GM10266 (cell line): ENCODE measurements at regions not wholly inside any gene's neighbourhood (a gene's known extent, or its start where the extent isn't known, plus 50 kb on each side); places are given as distances from the start of the nearest gene placed in this dataset.

ENCODE experiments used
- DNase-seq: peaks from one replicate; pipeline ENCODE4 v3.0.0; 2012; ENCODE audit errors: extremely low spot score
- TF ChIP-seq, protein P1 (sequence below): IDR thresholded peaks from 2 replicates; pipeline ENCODE4 v1.5.1; 2012; ENCODE audit warnings: mild to moderate bottlenecking, low read depth; ENCODE audit not compliant: control insufficient read depth, insufficient read depth; ENCODE audit errors: missing control alignments

DNA sequence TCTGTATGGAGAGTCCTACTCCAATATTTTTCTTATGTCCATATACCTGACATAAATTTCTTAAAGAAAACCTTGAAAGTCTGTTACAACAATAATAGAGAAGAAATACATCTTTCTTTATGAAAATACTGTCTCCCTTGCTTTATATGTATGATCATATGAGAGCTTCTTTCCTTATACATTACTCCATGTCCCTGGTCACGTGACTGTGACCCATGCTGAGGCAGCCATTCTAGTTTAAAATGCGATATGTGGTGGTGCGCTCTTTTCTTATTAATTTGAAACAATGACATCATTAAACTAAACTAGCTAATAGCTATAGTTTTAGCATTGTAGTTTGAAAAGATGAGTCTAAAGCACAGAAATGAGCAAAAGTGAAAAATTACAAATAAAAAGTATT, 1120.3 kb upstream of the PRR20A start:
- no peak for DNase-seq

DNA sequence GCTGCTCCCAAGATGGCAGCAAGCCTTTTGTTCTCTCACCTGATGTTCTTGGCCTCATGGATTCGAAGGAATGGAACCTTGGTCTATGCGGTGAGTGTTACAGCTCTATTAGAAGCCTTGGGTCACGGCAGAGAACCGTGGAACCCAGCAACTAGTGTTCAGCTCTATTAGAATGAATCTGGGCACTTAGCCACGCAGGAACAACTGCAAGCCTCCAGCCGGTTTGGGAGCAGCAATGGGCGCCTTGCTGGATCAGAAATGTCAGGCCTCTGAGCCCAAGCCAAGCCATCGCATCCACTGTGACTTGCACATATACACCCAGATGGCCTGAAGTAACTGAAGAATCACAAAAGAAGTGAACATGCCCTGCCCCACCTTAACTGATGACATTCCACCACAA, 1100.7 kb upstream of the PRR20A start:
- TF ChIP-seq, protein P1, sequence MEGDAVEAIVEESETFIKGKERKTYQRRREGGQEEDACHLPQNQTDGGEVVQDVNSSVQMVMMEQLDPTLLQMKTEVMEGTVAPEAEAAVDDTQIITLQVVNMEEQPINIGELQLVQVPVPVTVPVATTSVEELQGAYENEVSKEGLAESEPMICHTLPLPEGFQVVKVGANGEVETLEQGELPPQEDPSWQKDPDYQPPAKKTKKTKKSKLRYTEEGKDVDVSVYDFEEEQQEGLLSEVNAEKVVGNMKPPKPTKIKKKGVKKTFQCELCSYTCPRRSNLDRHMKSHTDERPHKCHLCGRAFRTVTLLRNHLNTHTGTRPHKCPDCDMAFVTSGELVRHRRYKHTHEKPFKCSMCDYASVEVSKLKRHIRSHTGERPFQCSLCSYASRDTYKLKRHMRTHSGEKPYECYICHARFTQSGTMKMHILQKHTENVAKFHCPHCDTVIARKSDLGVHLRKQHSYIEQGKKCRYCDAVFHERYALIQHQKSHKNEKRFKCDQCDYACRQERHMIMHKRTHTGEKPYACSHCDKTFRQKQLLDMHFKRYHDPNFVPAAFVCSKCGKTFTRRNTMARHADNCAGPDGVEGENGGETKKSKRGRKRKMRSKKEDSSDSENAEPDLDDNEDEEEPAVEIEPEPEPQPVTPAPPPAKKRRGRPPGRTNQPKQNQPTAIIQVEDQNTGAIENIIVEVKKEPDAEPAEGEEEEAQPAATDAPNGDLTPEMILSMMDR, result no peak
- no peak for DNase-seq

More for the DNA sequence above, 1120.3 kb upstream of the PRR20A start:
- TF ChIP-seq, protein P1, result no peak

DNA sequence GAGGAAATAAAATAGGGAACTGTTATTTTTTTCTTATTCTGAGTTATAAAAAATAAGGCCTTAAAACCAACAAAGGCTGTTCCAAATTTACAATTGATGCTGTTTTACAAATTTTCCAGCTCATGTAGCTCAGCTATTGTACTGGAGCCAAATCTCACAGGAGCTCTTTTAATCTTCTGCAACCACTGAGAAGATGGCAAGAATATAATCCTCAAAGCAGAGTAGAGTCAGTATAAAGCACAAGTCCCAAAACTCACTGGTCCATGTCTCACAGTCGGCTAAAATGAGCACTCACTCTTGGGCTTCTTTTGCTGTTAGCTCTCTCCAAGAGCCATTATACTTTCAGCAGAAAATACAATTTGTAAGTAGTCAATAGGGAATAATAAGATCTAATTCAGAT, 1074.4 kb upstream of the PRR20A start:
- DNase-seq, result no peak
- TF ChIP-seq, protein P1, result no peak

DNA sequence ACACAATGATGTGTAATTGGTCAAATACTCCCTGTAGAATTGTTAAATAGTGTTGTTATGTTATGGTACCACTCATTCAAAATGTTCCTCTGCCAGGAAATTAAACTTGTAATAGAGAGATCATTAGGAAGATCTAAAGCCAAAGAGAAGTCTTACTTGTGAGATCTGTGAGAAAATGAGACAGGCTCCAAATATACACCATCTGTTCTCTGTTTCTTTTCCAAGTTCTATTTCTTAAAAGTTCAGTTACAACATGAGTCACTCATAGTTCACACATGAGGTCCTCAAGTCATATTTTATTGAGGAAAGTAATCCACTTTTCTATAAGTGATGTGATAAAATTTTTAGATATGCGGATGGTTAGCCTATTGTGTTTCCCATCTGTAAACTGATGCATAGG, 1038.1 kb upstream of the PRR20A start:
- DNase-seq, result no peak
- TF ChIP-seq, protein P1, result no peak

DNA sequence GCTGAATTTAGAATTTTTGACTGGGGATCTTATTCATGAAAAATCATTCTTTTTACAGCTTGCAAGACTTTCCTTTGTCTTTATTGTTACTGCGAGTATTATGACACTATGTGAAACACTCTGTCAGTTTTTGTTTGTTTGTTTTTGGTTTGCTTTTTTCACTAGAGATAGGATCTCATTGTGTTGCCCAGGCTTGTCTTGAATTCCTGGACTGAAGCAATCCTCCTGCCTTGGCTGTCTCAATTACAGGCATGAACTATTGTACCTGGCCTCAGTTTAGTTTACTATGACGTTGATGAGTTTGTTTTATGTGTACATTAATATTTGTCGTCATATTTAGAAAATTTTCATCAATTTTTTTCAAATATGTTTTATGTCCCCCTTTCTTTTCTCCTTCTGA, 1030.0 kb upstream of the PRR20A start:
- TF ChIP-seq, protein P1, result no peak
- no peak for DNase-seq

DNA sequence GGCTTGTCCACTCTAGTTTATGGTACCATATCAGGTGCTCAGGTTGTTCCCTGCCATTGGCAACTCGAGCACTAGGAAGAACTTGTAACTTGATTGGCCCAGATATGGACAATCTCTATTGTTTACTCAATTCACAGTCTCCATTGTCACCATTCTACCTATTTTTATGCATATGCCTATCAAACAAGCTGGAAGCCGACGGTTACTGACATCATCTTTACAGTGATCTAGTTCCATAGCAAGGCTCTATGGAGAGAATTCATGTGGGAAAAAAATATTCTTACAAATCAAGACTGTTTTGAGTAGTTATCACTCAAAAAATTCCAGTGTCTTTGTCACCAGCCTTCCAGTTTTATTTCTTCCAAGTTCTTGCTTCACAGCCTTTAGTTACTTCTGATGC, 1006.2 kb upstream of the PRR20A start:
- DNase-seq, result no peak

DNA sequence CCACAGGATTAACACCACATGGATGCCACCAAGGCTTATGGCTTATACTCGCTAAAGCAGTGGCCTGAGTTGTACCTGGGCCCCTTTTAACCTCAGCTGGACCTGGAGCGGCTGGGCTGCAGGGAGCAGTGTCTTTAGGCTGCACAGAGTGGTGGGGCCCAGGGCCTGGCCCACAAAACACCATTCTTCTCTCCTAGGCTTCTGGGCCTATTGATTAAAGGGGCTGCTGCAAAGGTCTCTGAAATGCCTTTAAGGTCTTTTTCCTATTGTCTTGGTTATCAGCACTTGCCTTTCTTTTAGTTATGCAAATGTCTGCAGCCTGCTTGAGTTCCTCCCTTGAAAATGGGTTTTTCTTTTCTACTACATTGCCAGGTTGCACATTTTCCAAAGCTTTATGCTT, 973.9 kb upstream of the PRR20A start:
- DNase-seq, result no peak

More for the DNA sequence above, 1006.2 kb upstream of the PRR20A start:
- TF ChIP-seq, protein P1, result no peak

More for the DNA sequence above, 973.9 kb upstream of the PRR20A start:
- TF ChIP-seq, protein P1, result no peak
